Cardiac muscle cell (in vitro differentiated cells and primary cell): ENCODE measurements at regions not wholly inside any gene's neighbourhood (a gene's known extent, or its start where the extent isn't known, plus 50 kb on each side); places are given as distances from the start of the nearest gene placed in this dataset.
A peak's percentile ranks its signal among the peaks of the same experiment; 100 is the strongest.

ENCODE experiments used
- DNase-seq, 2 donors: peaks; one replicate each; pipeline versions ENCODE4 v3.0.0 to v3.0.0-alpha.2; 2010 to 2017; ENCODE audit warnings: low read depth in 1 of 2, low spot score in 1 of 2
- H3K27ac ChIP-seq: fragments of 200-600 bp; sonication (generic); 2 replicates; pipeline ENCODE4 v1.5.1; 2016
- H3K27me3 ChIP-seq: fragments of 200-600 bp; sonication (generic); 2 replicates; pipeline ENCODE4 v1.6.0; 2016; ENCODE audit warnings: control low read depth
- H3K36me3 ChIP-seq: fragments of 200-600 bp; sonication (generic); 2 replicates; pipeline ENCODE4 v1.5.1; 2016; ENCODE audit warnings: control low read depth
- H3K4me1 ChIP-seq: fragments of 200-600 bp; sonication (generic); 2 replicates; pipeline ENCODE4 v1.8.1; 2017; ENCODE audit warnings: low read depth, mild to moderate bottlenecking, mixed run types
- H3K4me3 ChIP-seq: fragments of 200-600 bp; sonication (generic); 2 replicates; pipeline ENCODE4 v1.5.1; 2016; ENCODE audit warnings: mild to moderate bottlenecking
- H3K9me3 ChIP-seq: fragments of 200-600 bp; sonication (generic); 2 replicates; pipeline ENCODE4 v1.5.1; 2017; ENCODE audit warnings: low read depth, mild to moderate bottlenecking, control low read depth
- TF ChIP-seq, protein P1 (sequence below): IDR thresholded peaks from 2 replicates; pipeline ENCODE4 v1.5.1; 2012; ENCODE audit warnings: low read depth, mild to moderate bottlenecking, low read length

DNA sequence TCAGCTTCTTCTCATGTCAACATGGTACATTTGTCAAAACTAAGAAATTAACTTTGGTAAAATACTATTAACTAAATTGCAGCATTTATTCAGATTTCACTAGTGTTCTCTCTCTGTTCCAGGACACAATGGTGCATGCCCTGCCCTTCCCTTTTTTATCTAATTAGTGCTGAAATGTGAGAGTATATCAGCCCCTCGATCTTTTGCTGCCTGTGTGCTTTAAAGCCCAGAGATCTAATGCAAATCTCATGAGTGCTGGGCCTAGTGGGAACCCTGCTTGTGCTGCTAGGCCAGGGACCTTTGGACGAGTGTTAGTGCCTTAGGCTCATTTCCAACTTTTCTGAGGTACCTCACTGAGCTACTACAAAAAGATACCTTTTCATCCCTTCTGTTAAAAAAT is 221.1 kb upstream of the EDNRB start:
- no peak overlapping the region for H3K27ac ChIP-seq
- no peaks in the 10 kb centered on the region for H3K4me1 ChIP-seq
- no peak for DNase-seq
- no peak overlapping the region for H3K4me3 ChIP-seq
- no peaks in the 10 kb centered on the region for H3K36me3 ChIP-seq
- TF ChIP-seq, protein P1, sequence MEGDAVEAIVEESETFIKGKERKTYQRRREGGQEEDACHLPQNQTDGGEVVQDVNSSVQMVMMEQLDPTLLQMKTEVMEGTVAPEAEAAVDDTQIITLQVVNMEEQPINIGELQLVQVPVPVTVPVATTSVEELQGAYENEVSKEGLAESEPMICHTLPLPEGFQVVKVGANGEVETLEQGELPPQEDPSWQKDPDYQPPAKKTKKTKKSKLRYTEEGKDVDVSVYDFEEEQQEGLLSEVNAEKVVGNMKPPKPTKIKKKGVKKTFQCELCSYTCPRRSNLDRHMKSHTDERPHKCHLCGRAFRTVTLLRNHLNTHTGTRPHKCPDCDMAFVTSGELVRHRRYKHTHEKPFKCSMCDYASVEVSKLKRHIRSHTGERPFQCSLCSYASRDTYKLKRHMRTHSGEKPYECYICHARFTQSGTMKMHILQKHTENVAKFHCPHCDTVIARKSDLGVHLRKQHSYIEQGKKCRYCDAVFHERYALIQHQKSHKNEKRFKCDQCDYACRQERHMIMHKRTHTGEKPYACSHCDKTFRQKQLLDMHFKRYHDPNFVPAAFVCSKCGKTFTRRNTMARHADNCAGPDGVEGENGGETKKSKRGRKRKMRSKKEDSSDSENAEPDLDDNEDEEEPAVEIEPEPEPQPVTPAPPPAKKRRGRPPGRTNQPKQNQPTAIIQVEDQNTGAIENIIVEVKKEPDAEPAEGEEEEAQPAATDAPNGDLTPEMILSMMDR, result no peak
- no peaks in the 10 kb centered on the region for H3K27me3 ChIP-seq
- H3K9me3 ChIP-seq, result no peaks in the 10 kb centered on the region

DNA sequence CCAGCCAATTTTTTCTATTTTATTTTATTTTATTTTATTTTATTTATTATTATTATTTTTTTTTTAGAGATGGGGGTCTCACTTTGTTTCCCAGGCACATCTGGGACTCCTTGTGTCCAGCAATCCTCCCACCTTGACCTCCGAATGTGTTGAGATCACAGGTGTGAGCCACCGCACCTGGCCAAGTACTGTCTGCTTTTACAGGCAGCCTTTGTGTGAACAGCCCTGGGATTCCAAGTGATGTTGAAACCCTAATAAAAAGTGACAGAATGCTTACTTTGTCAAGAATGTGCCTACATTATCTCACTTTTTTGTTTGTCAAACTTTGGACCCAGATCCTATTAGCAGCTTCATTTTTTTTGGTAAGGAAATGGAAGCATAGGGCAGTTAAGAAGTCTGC is 220.1 kb upstream of the EDNRB start:
- TF ChIP-seq, protein P1, result no peak
- no peaks in the 10 kb centered on the region for H3K36me3 ChIP-seq
- no peaks in the 10 kb centered on the region for H3K4me1 ChIP-seq
- H3K9me3 ChIP-seq, result no peaks in the 10 kb centered on the region
- H3K27ac ChIP-seq, result no peak overlapping the region
- H3K27me3 ChIP-seq, result no peaks in the 10 kb centered on the region
- H3K4me3 ChIP-seq, result no peak overlapping the region
- no peak for DNase-seq

DNA sequence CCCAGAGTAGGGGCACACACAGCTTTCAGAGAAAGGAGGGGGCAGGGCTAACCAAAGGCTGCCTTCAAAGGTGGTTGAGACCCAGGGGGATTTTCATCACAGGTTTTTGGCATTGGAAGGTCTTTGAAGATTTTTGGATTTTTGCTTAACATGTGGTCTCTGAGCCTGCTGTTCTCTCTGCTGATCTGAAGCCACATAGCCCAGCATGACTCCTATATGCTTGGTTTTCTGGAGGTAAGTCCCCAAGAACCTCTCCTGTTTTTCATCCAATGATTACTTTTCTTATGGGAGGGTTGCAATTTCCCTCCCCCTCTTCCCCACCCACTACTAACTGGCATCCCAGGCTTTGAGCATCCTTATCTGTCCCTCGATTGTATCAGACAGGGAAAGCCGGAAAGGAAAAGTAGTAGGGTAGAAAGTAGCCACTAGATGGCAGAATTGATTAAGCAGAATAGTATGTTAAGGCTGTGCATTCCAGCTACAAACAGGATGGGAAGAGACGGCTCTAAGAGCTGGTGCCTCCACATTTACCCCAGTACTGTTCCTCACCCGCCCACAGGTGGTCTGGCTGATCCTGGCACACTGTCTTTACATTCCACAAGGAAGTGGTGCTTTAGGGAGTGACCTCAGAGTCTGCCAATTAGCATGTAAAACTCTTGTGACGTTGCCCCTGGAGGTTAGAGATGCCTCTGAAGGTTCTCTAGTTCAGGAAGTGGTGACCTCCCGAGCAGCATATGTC is 218.9 kb upstream of the EDNRB start:
- Histone ChIP-seq H3K27me3 (no peaks in the 10 kb centered on the region), H3K9me3 (no peaks in the 10 kb centered on the region), H3K4me3 (no peak overlapping the region), H3K4me1 (no peaks in the 10 kb centered on the region), H3K36me3 (no peaks in the 10 kb centered on the region), H3K27ac (no peak overlapping the region)
- DNase-seq, result peak; percentile 73 to 74
- TF ChIP-seq, protein P1, result peak; percentile 70

- H3K4me1 ChIP-seq, result no peaks in the 10 kb centered on the region
- no peak overlapping the region for H3K27ac ChIP-seq
- no peak for DNase-seq
- H3K36me3 ChIP-seq, result no peaks in the 10 kb centered on the region
- H3K4me3 ChIP-seq, result no peak overlapping the region
- TF ChIP-seq, protein P1, result no peak
- H3K9me3 ChIP-seq, result no peaks in the 10 kb centered on the region
- no peaks in the 10 kb centered on the region for H3K27me3 ChIP-seq
Observed at GRCh38 chr13:78136966-78137365, 218.3 kb upstream of the EDNRB start.

GRCh38 chr13:78133511-78133910 is 214.9 kb upstream of the EDNRB start:
- no peak overlapping the region for H3K4me3 ChIP-seq
- H3K36me3 ChIP-seq, result no peaks in the 10 kb centered on the region

More at GRCh38 chr13:78133511-78133910, 214.9 kb upstream of the EDNRB start:
- TF ChIP-seq, protein P1, result no peak
- no peak for DNase-seq
- no peaks in the 10 kb centered on the region for H3K9me3 ChIP-seq
- no peaks in the 10 kb centered on the region for H3K27me3 ChIP-seq
- no peak overlapping the region for H3K27ac ChIP-seq
- H3K4me1 ChIP-seq, result no peaks in the 10 kb centered on the region
